ENCODE measurements at regions not wholly inside any gene's neighbourhood (a gene's known extent, or its start where the extent isn't known, plus 50 kb on each side); places are given as distances from the start of the nearest gene placed in this dataset.

DNA sequence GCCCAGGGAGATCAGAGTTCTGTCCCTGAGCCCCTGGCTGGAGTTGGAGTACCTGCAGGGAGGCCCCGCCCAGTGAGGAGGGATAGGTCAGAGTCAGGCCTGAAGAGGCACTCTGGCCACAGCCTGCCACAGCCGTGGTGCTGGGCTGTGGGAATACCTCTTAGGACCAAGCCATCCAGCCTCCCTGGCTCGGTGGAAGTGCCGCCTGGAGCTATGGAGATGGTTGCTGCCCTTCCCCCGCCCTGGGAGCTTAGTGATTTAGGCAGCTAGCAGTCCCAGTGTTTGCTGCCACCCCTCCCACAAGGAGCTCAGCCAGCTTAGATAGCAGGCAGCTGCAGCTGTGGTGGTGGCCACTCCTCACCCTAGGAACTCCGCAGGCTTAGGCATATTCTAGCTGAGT, 446.3 kb upstream of the GNPDA2 start:
- TF ChIP-seq, protein P1, sequence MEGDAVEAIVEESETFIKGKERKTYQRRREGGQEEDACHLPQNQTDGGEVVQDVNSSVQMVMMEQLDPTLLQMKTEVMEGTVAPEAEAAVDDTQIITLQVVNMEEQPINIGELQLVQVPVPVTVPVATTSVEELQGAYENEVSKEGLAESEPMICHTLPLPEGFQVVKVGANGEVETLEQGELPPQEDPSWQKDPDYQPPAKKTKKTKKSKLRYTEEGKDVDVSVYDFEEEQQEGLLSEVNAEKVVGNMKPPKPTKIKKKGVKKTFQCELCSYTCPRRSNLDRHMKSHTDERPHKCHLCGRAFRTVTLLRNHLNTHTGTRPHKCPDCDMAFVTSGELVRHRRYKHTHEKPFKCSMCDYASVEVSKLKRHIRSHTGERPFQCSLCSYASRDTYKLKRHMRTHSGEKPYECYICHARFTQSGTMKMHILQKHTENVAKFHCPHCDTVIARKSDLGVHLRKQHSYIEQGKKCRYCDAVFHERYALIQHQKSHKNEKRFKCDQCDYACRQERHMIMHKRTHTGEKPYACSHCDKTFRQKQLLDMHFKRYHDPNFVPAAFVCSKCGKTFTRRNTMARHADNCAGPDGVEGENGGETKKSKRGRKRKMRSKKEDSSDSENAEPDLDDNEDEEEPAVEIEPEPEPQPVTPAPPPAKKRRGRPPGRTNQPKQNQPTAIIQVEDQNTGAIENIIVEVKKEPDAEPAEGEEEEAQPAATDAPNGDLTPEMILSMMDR (IDR thresholded peaks at IDR 0.05; ENCODE audit: insufficient read depth, low read depth, low read length), result no peak
- no peak for TF ChIP-seq EZH2 (IDR thresholded peaks at IDR 0.05; ENCODE audit: insufficient read depth, low read length)

All from astrocyte (in vitro differentiated cells and primary cell).